Transverse colon (tissue), 4 donors: ENCODE measurements at regions not wholly inside any gene's neighbourhood (a gene's known extent, or its start where the extent isn't known, plus 50 kb on each side); places are given as distances from the start of the nearest gene placed in this dataset.

Experiments
- DNase-seq: peaks from one replicate; pipeline ENCODE4 v3.0.0-alpha.2; 2019
- H3K27ac ChIP-seq, 4 donors: fragments of 200-600 bp; sonication (generic); 2 replicates each; pipeline ENCODE4 v1.5.1; 2016 to 2018; ENCODE audit warnings: inconsistent platforms in 4 of 4
- H3K27me3 ChIP-seq: fragments of 200-600 bp; sonication (generic); 2 replicates; pipeline ENCODE4 v1.5.1; 2017; ENCODE audit warnings: inconsistent platforms
- H3K36me3 ChIP-seq, 4 donors: fragments of 200-600 bp; sonication (generic); 2 replicates each; pipeline ENCODE4 v1.5.1; 2017 to 2019; ENCODE audit warnings: inconsistent platforms in 4 of 4
- H3K4me1 ChIP-seq, 4 donors: fragments of 200-600 bp; sonication (generic); 2 replicates each; pipeline ENCODE4 v1.5.1; 2017 to 2020; ENCODE audit warnings: inconsistent platforms in 4 of 4
- H3K4me3 ChIP-seq, 4 donors: fragments of 200-600 bp; sonication (generic); 1 replicate in 1 of 4; 2 replicates in 3 of 4; pipeline versions ENCODE4 v1.5.1 to v1.6.1; 2017 to 2019; ENCODE audit warnings: inconsistent platforms in 4 of 4
- H3K9me3 ChIP-seq, 2 donors: fragments of 200-600 bp; sonication (generic); 2 replicates each; pipeline ENCODE4 v1.5.1; 2017 to 2019; ENCODE audit warnings: inconsistent platforms in 2 of 2
- CTCF ChIP-seq, 5 experiments: fragments of 200-600 bp in 3 of 5; fragments of 450-650 bp in 2 of 5; sonication (generic) in 3 of 5; IDR thresholded peaks; 1 replicate in 2 of 5; 2 replicates in 3 of 5; pipeline ENCODE4 v1.5.1; 2016 to 2017; ENCODE audit warnings: antibody characterized with exemption in 5 of 5, inconsistent platforms in 3 of 5, mild to moderate bottlenecking in 2 of 5, moderate library complexity in 1 of 5
- EP300 ChIP-seq: sonication (generic); formaldehyde crosslinking; IDR thresholded peaks from one replicate; pipeline ENCODE4 v1.6.1; 2017; ENCODE audit warnings: antibody characterized with exemption, low read depth
- POLR2A ChIP-seq: fragments of 450-650 bp; IDR thresholded peaks from one replicate; pipeline ENCODE4 v1.6.1; 2016; ENCODE audit warnings: antibody characterized with exemption, mild to moderate bottlenecking, moderate library complexity
- POLR2AphosphoS5 ChIP-seq, 3 donors: sonication (generic); formaldehyde crosslinking; IDR thresholded peaks; one replicate each; pipeline ENCODE4 v1.6.1; 2016; ENCODE audit warnings: antibody characterized with exemption in 3 of 3
- WGBS, 2 donors: methylation state at CpG; one replicate each; pipeline ENCODE4 v1.1.5; 2018; ENCODE audit warnings: low coverage in 1 of 2; 5-methylcytosine and 5-hydroxymethylcytosine counted together
- in situ Hi-C, 4 donors: fragments of 200-750 bp; cut with MboI; loops; one replicate each; pipeline versions ENCODE4 v1.15.0 to v1.15.1; 2017; ENCODE audit warnings: low sequenced_read_pairs in 3 of 4, low pct_ligation_motif_present in 1 of 4, low pct_unique_long_range_greater_than_20kb in 1 of 4
- intact Hi-C: fragments of 100-400 bp; cut with DNase I; formaldehyde crosslinking; loops from one replicate; pipeline ENCODE4 v1.15.1; 2023; ENCODE audit warnings: low total_unique reads

- DNase-seq = no peak
- TF ChIP-seq EP300 (no peak), POLR2A (no peak), POLR2AphosphoS5 (IDR thresholded peaks at IDR 0.05) (no peak), CTCF (IDR thresholded peaks at IDR 0.05) (no peak)
- Histone ChIP-seq H3K27me3 (no peaks in the 10 kb centered on the region), H3K4me1 (no peaks in the 10 kb centered on the region), H3K9me3 (no peaks in the 10 kb centered on the region), H3K36me3 (no peaks in the 10 kb centered on the region), H3K27ac (no peak overlapping the region), H3K4me3 (no peak overlapping the region)
- intact Hi-C loops = no loop called here
- 59 to 64% methylated on average over 3 of the region's 3 CpGs for WGBS, 2 donors
- in situ Hi-C loops = no loop called here
These were observed 226.1 kb downstream of the CDC14C start for GRCh38 chr7:49150486-49150885.

GRCh38 chr7:49151146-49151545 lies 226.8 kb downstream of the CDC14C start:
- TF ChIP-seq EP300 (no peak), CTCF (IDR thresholded peaks at IDR 0.05) (no peak), POLR2AphosphoS5 (IDR thresholded peaks at IDR 0.05) (no peak), POLR2A (no peak)
- Histone ChIP-seq H3K27ac (no peak overlapping the region), H3K9me3 (no peaks in the 10 kb centered on the region), H3K4me3 (no peak overlapping the region), H3K36me3 (no peaks in the 10 kb centered on the region), H3K4me1 (no peaks in the 10 kb centered on the region), H3K27me3 (no peaks in the 10 kb centered on the region)
- in situ Hi-C loops = no loop called here
- 63 to 81% methylated on average over 2 to 3 of the region's 3 CpGs for WGBS, 2 donors
- DNase-seq = no peak
- intact Hi-C loops = no loop called here

- H3K27me3 ChIP-seq = no peaks in the 10 kb centered on the region
- in situ Hi-C loops = no loop called here
- no peaks in the 10 kb centered on the region for H3K4me1 ChIP-seq
- H3K36me3 ChIP-seq = no peaks in the 10 kb centered on the region
- no peaks in the 10 kb centered on the region for H3K9me3 ChIP-seq
- intact Hi-C loops = no loop called here
- H3K4me3 ChIP-seq = no peak overlapping the region
- no peak for TF ChIP-seq POLR2AphosphoS5 (IDR thresholded peaks at IDR 0.05)
- no peak for TF ChIP-seq EP300
- TF ChIP-seq CTCF (IDR thresholded peaks at IDR 0.05) = no peak
- TF ChIP-seq POLR2A = no peak
- no peak for DNase-seq
- H3K27ac ChIP-seq = no peak overlapping the region
- 23 to 53% methylated on average over 2 of the region's 2 CpGs for WGBS, 2 donors
These were observed 234.0 kb downstream of the CDC14C start for GRCh38 chr7:49158321-49158720.

- in situ Hi-C loops (no loop called here), intact Hi-C loops (no loop called here)
- no peak for DNase-seq
- 47 to 52% methylated on average over 4 of the region's 4 CpGs for WGBS, 2 donors
- no peaks in the 10 kb centered on the region for H3K4me1 ChIP-seq
- no peak for TF ChIP-seq EP300
- no peak for TF ChIP-seq CTCF (IDR thresholded peaks at IDR 0.05)
- TF ChIP-seq POLR2A = no peak
- no peak for TF ChIP-seq POLR2AphosphoS5 (IDR thresholded peaks at IDR 0.05)
- no peak overlapping the region for H3K4me3 ChIP-seq
- no peaks in the 10 kb centered on the region for H3K27me3 ChIP-seq
- H3K27ac ChIP-seq = no peak overlapping the region
- no peaks in the 10 kb centered on the region for H3K36me3 ChIP-seq
- H3K9me3 ChIP-seq = no peaks in the 10 kb centered on the region
These were observed 235.2 kb downstream of the CDC14C start for GRCh38 chr7:49159536-49159935.
